Activated CD8-positive, alpha-beta memory T cell treated with anti-CD3 and anti-CD28 coated beads, Interleukin-2, amount 50 U/mL, for 48 hours (primary cell): ENCODE measurements at regions not wholly inside any gene's neighbourhood (a gene's known extent, or its start where the extent isn't known, plus 50 kb on each side); places are given as distances from the start of the nearest gene placed in this dataset.
"Not testable (repeated sequence)": the region's sequence is repeated elsewhere in the genome, so short reads cannot be mapped to it uniquely, and the experiment has no call there.

ENCODE experiments used
- DNase-seq: peaks from one replicate; pipeline ENCODE4 v3.0.0-alpha.2; 2020

DNA sequence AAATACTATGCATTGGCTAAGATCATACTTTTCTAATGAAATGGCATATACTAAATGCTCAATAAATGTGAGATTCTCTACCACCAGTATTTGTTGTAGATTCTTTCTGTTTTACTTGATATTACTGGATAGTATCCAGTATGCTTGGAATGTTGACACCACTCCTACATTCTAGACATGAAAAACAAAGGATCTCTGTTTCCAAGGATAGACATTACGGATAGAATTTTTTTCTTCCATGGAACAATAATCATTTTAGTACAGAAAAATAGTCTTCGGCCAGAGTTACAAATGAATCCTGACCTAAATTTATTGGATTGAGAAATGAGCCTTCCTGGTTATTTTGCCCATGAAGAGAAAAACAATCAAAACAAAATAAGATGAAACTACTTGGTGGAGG is 258.2 kb upstream of the NT5E start:
- DNase-seq = no peak

GRCh38 chr6:85186546-85187175 is 263.2 kb upstream of the NT5E start:
- no peak for DNase-seq

GRCh38 chr6:85185977-85186376 is 263.9 kb upstream of the NT5E start:
- DNase-seq = no peak

DNA sequence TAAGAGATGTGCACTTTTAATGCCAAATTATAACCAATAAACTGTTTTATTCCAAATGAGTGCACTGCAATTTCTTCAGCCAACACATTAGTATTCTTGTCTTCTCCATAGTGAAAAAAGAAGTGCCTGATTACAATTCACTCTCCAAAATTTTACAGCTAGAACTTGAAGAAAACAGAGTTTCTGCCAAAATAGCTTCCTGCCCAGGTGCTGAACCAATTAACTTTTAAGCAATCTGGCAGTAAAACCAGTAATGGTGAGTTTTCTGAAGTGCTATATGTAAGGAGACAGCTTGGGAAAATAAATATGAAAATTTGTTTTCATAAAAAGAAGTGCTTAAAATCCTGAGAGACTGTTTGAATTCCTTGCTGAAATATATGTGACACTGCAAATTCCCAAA is 266.0 kb upstream of the NT5E start:
- DNase-seq = no peak

DNA sequence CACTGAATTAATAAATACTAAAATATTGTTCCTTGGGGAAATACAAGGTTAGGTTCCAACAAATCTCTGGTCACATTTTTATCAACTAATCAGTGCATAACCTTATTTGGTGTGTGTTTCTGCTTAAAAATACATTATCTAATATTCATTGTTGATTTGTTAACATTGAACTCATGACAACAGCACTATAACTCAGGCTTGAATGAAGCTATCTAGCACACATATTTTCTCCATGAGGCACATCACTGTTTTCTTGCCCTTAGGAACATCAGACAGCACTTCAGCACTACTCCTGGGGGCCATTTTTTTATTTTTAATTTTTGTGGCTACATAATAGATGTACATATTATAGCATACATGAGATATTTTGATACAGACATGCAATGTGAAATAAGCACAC is 277.2 kb upstream of the NT5E start:
- no peak for DNase-seq

DNA sequence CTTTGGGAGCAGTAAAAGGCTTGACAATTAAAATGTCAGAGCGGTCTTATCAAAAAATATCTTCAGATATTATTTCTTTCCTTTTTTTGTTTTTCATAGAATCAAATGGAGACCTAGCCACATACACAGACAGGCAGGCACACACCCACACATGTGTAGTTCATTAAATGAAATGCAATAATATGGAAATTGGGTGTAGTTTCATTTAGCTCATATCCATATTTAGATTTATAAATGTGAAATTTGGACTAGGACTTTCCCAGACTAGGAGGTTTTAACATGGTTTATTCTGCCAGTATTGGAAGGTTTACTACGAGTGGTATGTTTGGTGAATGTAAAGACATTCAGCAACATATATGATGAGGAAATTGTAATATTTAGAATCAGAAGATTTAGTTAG is 277.7 kb upstream of the NT5E start:
- no peak for DNase-seq

- DNase-seq = no peak
Measured at GRCh38 chr6:85169189-85169588, 280.7 kb upstream of the NT5E start.

DNA sequence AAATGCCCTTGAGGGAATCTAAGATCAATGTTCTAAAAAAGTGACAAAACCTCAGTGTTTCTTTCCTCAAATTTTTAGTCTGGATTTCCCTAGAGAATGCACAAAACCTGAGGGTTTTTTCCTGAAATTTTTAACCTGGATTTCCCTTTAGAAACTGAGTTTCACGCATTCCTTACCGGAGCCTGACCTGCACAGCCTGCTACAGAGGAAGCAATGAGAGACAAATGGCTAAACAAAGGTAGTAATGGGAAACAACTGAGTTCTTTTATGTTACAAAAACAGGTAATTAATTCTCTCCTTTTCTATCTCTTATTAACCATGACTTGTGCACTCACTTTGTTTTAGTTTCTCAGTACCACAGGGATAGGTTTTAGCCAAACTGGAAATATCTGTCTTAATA is 281.7 kb upstream of the NT5E start:
- no peak for DNase-seq

- no peak for DNase-seq
Measured at GRCh38 chr6:85166114-85166741, 283.7 kb upstream of the NT5E start.

GRCh38 chr6:85163156-85164080 is 286.5 kb upstream of the NT5E start:
- DNase-seq = no peak

DNA sequence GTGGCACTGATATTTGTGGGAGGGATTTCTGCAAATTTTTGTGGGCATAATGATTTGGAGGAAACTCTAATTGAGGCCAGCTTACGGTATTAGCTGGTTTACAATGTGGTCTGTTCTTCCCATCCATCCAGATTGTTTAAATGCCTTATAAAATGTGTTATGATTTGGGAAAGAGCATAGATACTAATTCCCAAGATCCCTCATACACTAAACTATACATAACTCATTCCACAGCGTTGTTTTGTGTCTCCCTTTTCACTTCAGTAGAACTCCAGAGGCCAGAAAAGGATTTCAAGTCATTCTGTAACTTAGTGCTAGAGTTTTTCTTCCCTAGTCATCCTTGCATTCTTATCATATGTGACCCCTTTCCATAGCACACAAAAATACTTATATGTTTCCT is 292.6 kb upstream of the NT5E start:
- no peak for DNase-seq

DNA sequence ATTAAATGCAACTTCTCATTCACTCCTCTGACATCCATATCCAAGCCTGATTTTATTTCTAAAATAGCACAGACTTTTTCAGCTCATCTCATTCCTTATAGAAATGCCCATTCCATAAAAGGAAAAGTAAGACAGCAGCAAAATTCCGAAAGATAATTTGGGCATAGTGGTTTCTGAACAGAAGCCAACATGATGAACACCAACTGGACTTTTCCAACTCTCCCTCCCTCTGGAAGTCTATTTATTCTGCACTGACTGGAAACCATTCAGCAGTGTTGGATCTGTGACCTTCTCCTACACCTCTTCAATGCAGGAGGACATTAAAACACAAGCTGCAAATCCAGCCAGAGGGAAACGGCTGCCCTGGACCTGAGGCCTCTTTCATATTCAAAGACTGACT is 306.2 kb upstream of the NT5E start:
- no peak for DNase-seq

- no peak for DNase-seq
Measured at GRCh38 chr6:85137865-85138264, 312.0 kb upstream of the NT5E start.

DNA sequence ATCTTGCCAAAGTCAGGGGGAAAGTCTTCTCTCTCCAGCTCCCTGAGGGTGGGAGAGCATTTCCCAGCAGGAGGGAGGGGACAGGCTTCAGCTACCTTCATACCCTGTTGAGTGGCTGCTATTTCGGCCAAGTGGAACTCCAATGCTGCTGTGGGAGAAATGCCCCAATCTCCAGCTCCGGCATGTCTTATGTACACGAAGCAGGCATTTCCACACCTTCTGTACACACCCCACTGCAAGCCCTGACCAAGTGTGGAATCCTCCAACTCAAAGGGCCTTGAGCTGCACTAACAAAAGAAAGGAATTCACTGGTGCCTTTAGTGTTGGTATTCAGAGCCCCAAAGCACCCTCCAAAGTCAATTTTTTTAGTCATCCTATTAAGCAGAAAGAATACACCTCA is 313.6 kb upstream of the NT5E start:
- no peak for DNase-seq

- DNase-seq = no peak
Measured at GRCh38 chr6:85135376-85136094, 314.3 kb upstream of the NT5E start.

DNA sequence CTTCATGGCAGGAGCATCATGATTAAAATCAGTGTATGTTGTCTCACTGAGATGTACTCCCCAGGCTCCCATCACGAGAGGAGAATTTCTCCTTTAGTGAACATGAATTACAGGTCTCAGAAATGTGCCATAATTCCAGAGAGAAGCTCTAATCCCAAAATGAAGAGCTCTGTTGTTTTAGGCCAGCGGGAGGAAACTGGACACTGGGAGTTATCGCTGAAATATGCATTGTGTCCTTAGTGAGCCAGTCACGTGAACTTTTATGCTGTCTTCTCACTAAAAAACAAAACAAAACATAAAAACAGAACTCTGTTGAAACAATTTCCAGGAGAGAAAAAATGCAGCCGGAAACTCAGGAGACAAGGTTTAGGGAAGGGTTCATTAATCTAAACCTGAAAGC is 315.7 kb upstream of the NT5E start:
- DNase-seq = no peak

GRCh38 chr6:85132091-85132490 is 317.8 kb upstream of the NT5E start:
- DNase-seq = no peak

DNA sequence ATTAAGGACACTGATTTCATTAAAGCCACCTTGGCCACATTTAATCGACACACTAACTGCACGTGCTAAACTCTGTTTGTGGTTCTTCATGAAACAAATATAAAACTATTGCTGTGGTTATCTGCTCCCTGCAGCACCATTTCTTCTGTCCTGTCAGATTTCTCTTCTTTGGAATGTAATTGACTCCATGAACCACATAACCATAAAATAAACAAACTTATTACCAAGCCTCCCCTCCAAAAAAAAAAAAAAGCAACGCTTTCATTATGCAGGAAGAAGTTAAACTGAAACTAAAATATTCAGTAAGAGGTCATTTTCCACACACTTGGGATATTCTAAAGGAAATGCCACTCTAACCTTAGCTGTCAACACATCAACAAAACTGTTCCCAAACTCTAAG is 319.1 kb upstream of the NT5E start:
- DNase-seq = no peak

DNA sequence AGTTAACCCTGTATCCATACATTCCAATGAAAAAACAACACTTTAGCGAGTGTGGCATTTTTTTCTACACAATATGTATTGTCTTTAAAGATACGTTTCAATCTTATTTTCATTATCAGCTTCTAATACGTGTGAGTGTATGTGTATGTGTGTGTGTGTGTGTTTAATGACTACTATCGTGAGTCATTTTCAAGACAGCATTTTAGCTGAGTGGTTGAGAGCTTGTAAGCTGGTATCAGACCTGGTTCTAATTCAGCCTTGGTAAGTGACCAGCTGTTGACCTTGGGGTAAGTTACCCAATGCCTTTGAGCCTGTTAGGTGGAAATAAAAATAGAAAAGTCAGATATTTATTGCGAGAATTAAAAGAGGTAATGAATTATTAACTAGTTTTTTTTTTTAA is 320.0 kb upstream of the NT5E start:
- no peak for DNase-seq

DNA sequence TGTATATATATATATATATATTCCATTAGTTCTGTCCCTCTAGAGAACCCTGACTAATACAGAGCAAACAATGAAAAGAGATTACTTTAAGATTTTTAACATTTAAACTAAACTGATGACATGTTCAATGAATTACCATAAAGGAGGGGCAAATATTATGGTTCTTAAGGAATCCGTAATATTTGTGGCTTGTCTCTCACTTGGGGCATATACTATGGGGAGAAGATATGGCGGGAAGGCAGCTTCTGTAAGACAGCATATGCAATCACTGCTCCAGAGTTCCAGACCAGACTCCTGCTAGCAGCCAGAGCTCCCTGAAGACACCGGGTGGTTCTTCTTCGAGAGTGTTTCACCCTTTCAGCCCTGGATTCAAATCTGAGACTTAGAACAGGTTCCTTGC is 321.1 kb upstream of the NT5E start:
- DNase-seq = no peak

DNA sequence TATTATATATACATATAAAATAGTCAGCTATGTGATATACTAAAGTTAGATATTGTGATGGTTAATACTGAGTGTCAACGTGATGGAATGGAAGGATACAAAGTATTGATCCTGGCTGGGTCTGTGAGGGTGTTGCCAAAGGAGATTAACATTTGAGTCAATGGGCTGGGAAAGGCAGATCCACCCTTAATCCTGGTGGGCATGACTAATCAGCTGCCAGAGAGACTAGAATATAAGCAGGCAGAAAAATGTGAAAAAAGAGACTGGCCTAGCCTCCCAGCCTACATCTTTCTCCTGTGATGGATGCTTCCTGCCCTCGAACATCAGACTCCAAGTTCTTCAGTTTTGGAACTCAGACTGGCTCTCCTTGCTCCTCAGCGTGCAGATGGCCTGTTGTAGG is 321.6 kb upstream of the NT5E start:
- not testable (repeated sequence) for DNase-seq

DNA sequence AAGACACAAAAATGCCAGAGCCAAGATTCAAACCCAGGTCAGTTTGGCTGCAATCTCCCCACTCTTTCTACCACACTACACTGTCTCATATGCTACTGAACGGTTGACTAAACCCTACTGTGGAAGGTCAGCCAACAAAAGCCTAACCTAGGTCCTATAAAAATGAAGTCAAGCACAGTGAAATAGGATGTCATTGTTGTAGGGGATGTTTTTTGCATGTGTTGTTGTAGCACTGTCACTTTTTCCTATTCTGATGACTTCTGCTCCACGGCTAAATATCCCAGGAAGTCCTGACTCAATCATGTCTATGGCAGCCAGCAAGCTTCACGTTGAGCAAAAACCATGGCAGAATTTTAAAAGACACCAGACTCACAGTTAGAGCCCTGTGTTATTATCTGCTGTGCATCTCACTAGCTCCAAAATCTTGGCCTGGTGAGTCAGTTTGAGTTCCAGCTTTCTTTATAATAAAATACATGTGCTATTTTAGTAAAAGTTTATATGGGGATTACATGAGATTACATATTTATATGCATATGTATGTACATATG is 322.1 kb upstream of the NT5E start:
- no peak for DNase-seq

DNA sequence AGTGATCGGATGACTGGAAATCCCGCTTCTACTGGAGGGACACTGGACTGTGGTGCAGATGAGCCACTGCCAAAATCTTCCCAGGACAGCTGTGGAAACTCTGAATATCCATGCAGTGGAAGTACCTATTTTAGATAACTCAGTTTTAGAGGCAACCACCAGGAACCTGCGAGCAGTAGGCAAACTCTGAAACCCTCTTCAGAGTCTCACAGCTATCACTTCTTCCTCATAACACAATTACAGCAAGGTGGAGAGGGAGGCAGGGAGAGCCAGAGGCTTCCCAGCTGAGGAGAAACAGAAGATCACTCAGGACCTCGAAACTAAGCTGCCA is 322.8 kb upstream of the NT5E start:
- DNase-seq = no peak
